Sigmoid colon (tissue), 6 donors: ENCODE measurements at regions not wholly inside any gene's neighbourhood (a gene's known extent, or its start where the extent isn't known, plus 50 kb on each side); places are given as distances from the start of the nearest gene placed in this dataset.

Source experiments
- DNase-seq: peaks from one replicate; pipeline ENCODE4 v3.0.0-alpha.2; 2019
- H3K27ac ChIP-seq, 4 donors: fragments of 200-600 bp; sonication (generic); one replicate each; pipeline ENCODE4 v1.5.1; 2016 to 2019; ENCODE audit warnings: mild to moderate bottlenecking in 1 of 4
- H3K27me3 ChIP-seq, 3 donors: fragments of 200-600 bp; sonication (generic); one replicate each; pipeline ENCODE4 v1.5.1; 2019; ENCODE audit warnings: mild to moderate bottlenecking in 1 of 3
- H3K36me3 ChIP-seq, 4 donors: fragments of 200-600 bp; sonication (generic); one replicate each; pipeline ENCODE4 v1.5.1; 2016 to 2019
- H3K4me1 ChIP-seq, 4 donors: fragments of 200-600 bp; sonication (generic); one replicate each; pipeline ENCODE4 v1.5.1; 2017 to 2019
- H3K4me3 ChIP-seq, 4 donors: fragments of 200-600 bp; sonication (generic); one replicate each; pipeline ENCODE4 v1.5.1; 2017 to 2019; ENCODE audit warnings: mild to moderate bottlenecking in 2 of 4, moderate library complexity in 1 of 4
- H3K9me3 ChIP-seq, 4 donors: fragments of 200-600 bp in 3 of 4; sonication (generic) in 3 of 4; one replicate each; pipeline versions ENCODE4 v1.5.1 to v1.6.1; 2013 to 2019
- CTCF ChIP-seq, 4 experiments: fragments of 450-650 bp in 3 of 4; fragments of 200-600 bp in 1 of 4; IDR thresholded peaks; one replicate each; pipeline ENCODE4 v1.5.1; 2016 to 2019; ENCODE audit warnings: antibody characterized with exemption in 4 of 4, mild to moderate bottlenecking in 3 of 4, moderate library complexity in 2 of 4
- EP300 ChIP-seq, 4 donors: sonication (generic); formaldehyde crosslinking; IDR thresholded peaks; one replicate each; pipeline ENCODE4 v1.6.1; 2017; ENCODE audit warnings: antibody characterized with exemption in 4 of 4
- POLR2A ChIP-seq, 2 donors: fragments of 450-650 bp; IDR thresholded peaks; one replicate each; pipeline ENCODE4 v1.6.1; 2016; ENCODE audit warnings: antibody characterized with exemption in 2 of 2, mild to moderate bottlenecking in 2 of 2, moderate library complexity in 2 of 2
- POLR2AphosphoS5 ChIP-seq, 4 donors: sonication (generic); formaldehyde crosslinking; IDR thresholded peaks; one replicate each; pipeline ENCODE4 v1.6.1; 2017; ENCODE audit warnings: antibody characterized with exemption in 4 of 4
- WGBS, 2 donors: extraction: QIAGEN DNeasy Blood & Tissue Kit; methylation state at CpG; one replicate each; pipeline ENCODE4 v1.1.7; 2013; 5-methylcytosine and 5-hydroxymethylcytosine counted together
- intact Hi-C: fragments of 100-400 bp; cut with DNase I; formaldehyde crosslinking; loops from one replicate; pipeline ENCODE4 v1.15.1; 2023
- donor health status: healthy with polysubstance abuse.
- donor health status: healthy.

GRCh38 chr6:51271615-51272014, 452.9 kb downstream of the TFAP2B start:
- no peak overlapping the region for H3K4me3 ChIP-seq
- no peaks in the 10 kb centered on the region for H3K9me3 ChIP-seq
- no peaks in the 10 kb centered on the region for H3K36me3 ChIP-seq
- intact Hi-C loops = no loop called here
- WGBS, 2 donors = 80 to 92% methylated on average over 1 of the region's 1 CpG
- H3K27me3 ChIP-seq = no peaks in the 10 kb centered on the region
- no peak for TF ChIP-seq CTCF (IDR thresholded peaks at IDR 0.05)
- TF ChIP-seq EP300 (IDR thresholded peaks at IDR 0.05) = no peak
- H3K4me1 ChIP-seq = peaks cover 0 to 6% (median 0%) of the 10 kb centered on the region in 4 donors
- DNase-seq = no peak
- H3K27ac ChIP-seq = no peak overlapping the region

GRCh38 chr6:51273228-51273961, 454.7 kb downstream of the TFAP2B start:
- Histone ChIP-seq H3K36me3 (no peaks in the 10 kb centered on the region), H3K27me3 (no peaks in the 10 kb centered on the region), H3K9me3 (no peaks in the 10 kb centered on the region), H3K4me3 (no peak overlapping the region), H3K27ac (no peak overlapping the region), H3K4me1 (no peaks in the 10 kb centered on the region)
- no peak for TF ChIP-seq EP300 (IDR thresholded peaks at IDR 0.05)
- WGBS, 2 donors = 60 to 79% methylated on average over 5 of the region's 5 CpGs
- DNase-seq = no peak
- intact Hi-C loops = no loop called here

- DNase-seq = no peak
- Histone ChIP-seq H3K4me1 (no peaks in the 10 kb centered on the region), H3K27ac (no peak overlapping the region), H3K4me3 (no peak overlapping the region), H3K27me3 (no peaks in the 10 kb centered on the region), H3K9me3 (no peaks in the 10 kb centered on the region), H3K36me3 (no peaks in the 10 kb centered on the region)
- 89 to 92% methylated on average over 1 of the region's 1 CpG for WGBS, 2 donors
- intact Hi-C loops = no loop called here
- TF ChIP-seq CTCF (IDR thresholded peaks at IDR 0.05) (no peak), POLR2A (IDR thresholded peaks at IDR 0.05) (no peak), POLR2AphosphoS5 (IDR thresholded peaks at IDR 0.05) (no peak), EP300 (IDR thresholded peaks at IDR 0.05) (no peak)
Observed at GRCh38 chr6:51277474-51277873, 458.8 kb downstream of the TFAP2B start.

GRCh38 chr6:51282026-51282425, 463.4 kb downstream of the TFAP2B start:
- Histone ChIP-seq H3K9me3 (no peaks in the 10 kb centered on the region), H3K4me3 (no peak overlapping the region), H3K36me3 (no peaks in the 10 kb centered on the region), H3K27ac (no peak overlapping the region), H3K27me3 (no peaks in the 10 kb centered on the region), H3K4me1 (no peaks in the 10 kb centered on the region)
- intact Hi-C loops = no loop called here
- TF ChIP-seq CTCF (IDR thresholded peaks at IDR 0.05) (no peak), EP300 (IDR thresholded peaks at IDR 0.05) (no peak), POLR2AphosphoS5 (IDR thresholded peaks at IDR 0.05) (no peak), POLR2A (IDR thresholded peaks at IDR 0.05) (no peak)
- 73 to 84% methylated on average over 2 of the region's 2 CpGs for WGBS, 2 donors
- no peak for DNase-seq

- TF ChIP-seq POLR2A (IDR thresholded peaks at IDR 0.05) (no peak), CTCF (IDR thresholded peaks at IDR 0.05) (no peak), EP300 (IDR thresholded peaks at IDR 0.05) (no peak), POLR2AphosphoS5 (IDR thresholded peaks at IDR 0.05) (no peak)
- intact Hi-C loops = no loop called here
- DNase-seq = no peak
- H3K4me1 ChIP-seq = no peaks in the 10 kb centered on the region
- H3K9me3 ChIP-seq = no peaks in the 10 kb centered on the region
- no peaks in the 10 kb centered on the region for H3K27me3 ChIP-seq
- H3K36me3 ChIP-seq = no peaks in the 10 kb centered on the region
- WGBS, 2 donors = 70 to 80% methylated on average over 6 of the region's 6 CpGs
- no peak overlapping the region for H3K27ac ChIP-seq
- no peak overlapping the region for H3K4me3 ChIP-seq
Observed at GRCh38 chr6:51283723-51284355, 465.2 kb downstream of the TFAP2B start.
